NCI-H2081 treated with DMSO at 0.1 percent for 48 hours (cell line): ENCODE measurements at regions not wholly inside any gene's neighbourhood (a gene's known extent, or its start where the extent isn't known, plus 50 kb on each side); places are given as distances from the start of the nearest gene placed in this dataset.

Experiments used
- DNase-seq: peaks from one replicate; lab custom pipeline; 2025; lab: John Stamatoyannopoulos, UW

DNA sequence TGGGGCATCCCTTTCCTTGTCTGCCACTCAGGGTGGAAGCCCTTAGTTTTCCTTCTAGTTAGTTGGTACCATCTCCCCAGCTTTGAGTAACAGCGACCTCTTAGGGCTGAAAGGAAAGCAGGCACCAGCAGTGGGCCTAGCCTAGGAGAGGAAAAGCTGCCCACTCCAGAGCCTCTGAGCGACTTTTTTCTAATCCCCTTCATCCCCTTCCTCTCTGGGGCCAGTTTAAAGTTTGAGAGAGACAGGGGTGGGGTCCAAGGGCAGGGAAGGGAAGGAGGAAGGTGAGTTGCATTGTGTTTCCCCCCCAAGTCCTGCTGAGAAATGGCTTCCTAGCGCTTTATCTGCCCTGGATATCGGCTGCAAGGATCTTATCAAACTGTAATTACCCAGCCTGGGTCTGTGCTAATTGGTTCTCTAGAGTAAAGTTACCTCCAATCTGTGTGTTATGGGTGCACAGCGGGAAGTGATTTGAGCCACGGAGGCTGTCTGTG is 573.9 kb upstream of the CADM1 start:
- DNase-seq: no peak

DNA sequence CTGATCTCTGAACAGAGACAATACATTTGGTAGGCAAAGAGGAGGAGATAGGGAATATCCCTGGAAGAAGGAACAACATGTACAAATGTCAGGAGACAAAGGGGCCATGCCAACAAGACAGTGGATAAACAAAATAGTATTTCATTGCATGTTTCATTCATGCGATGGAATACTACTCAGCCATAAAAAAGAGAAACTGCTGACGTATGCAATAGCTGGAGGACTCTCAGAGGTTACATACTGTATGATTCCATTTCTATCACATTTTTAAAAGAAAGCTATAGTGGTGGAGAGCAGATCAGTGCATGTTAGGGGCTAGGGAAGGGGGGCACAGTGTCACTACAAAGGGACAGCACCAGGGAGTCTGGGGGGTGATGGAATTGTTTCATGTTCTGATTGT is 572.9 kb upstream of the CADM1 start:
- no peak for DNase-seq

- DNase-seq: no peak
Measured at GRCh38 chr11:116073854-116074837, 569.9 kb upstream of the CADM1 start.

- DNase-seq: no peak
Measured at GRCh38 chr11:116072601-116073410, 568.6 kb upstream of the CADM1 start.

- no peak for DNase-seq
Measured at GRCh38 chr11:116072133-116072532, 567.9 kb upstream of the CADM1 start.

DNA sequence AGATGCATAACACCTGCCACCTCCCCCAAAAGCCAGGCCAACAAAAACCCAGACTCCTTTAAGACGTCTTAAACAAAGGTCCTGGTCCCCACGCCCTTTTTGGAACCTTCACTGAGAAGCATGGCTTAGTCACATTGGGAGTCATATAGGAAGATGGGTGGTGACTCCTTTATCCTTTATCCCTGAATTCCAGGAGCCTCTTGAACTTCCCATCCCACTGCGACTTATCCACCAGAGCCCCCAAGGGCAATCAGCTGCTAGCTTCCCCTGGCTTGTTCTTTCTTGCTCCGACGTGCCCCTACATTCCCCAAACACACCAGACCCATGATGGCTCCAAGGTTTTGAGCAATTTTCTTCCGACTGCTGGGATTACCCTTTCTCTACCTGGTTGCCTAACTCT is 567.0 kb upstream of the CADM1 start:
- DNase-seq: no peak

DNA sequence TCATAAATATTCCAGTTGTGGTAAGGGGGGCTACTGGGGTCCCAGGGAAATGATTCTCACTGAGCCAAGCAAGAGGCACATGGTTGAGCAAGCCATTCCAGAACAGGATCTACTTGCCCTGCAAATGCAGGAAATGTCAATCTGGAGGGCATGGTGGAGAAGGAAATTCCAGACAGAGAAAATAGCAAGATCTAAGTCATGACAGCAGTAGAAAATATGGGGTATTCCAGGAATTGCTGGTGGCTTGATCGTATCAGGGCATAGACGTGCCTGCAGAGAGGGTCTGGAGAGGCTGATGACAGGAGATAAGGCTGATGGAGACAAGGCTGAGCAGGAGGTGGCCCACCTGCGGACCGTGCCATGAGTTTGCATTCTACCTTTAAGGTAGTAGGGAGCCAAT is 566.3 kb upstream of the CADM1 start:
- DNase-seq: no peak

- DNase-seq: no peak
Measured at GRCh38 chr11:116066777-116067176, 562.6 kb upstream of the CADM1 start.

DNA sequence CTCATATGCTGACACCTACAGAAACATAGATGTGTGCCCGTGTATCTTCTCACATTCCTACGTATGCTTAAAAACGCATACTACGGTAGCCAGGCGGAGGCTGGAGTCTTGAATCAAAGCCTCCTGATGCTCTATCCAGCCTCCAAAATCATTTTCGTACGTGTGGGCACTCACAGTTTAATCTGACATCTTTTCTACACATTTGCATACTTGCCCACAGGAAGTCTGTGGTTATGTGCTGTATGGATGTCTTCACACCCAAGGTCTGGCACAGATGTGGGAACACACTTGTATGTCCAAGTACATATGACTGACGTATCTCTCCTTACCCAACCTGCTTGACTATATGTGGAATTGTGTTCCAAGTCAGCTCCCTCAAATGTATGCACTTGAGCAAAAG is 561.8 kb upstream of the CADM1 start:
- no peak for DNase-seq

- no peak for DNase-seq
Measured at GRCh38 chr11:116065191-116065895, 561.1 kb upstream of the CADM1 start.

- peak; percentile 89 for DNase-seq
Measured at GRCh38 chr11:116062490-116063171, 558.4 kb upstream of the CADM1 start.

GRCh38 chr11:116062129-116062489 is 557.9 kb upstream of the CADM1 start:
- DNase-seq: no peak

DNA sequence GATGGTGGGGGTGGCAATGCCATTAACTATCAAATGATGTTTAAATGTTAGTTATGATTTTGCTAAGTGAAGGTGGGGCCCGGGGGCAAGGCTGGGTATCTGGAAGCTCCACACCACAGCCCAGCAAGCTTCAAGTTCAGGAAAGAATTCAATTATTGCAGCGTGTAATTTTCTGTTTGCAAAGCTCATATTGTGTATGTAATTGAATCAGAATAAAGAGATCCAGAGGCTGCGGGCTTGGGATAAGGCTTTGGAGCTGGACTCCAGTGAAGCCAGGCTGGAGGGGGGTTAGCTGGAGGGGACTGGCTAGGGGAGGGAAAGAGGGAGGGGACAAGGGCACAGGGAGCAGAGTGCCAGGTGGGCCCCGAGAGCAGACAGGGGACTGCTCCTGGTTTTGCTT is 557.1 kb upstream of the CADM1 start:
- no peak for DNase-seq

DNA sequence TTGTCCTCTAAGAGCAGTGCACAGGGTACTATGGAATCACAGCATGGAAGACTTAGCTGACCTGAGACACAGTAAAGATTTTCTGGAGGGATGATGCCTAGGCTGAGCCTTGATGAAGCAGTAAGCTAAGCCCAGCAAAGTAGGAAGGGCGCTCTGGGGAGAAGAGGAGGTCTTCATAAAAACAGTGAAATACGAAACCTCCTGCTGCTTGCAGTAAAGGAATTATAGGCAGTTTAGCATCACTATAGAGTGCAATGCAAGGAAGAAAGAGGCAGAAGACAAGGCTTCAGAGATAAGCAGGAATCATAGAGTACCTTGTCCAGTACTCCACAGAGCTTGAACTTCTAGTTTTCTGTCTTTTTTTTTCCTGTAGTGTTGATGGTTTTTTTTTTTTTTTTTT is 555.7 kb upstream of the CADM1 start:
- no peak for DNase-seq

DNA sequence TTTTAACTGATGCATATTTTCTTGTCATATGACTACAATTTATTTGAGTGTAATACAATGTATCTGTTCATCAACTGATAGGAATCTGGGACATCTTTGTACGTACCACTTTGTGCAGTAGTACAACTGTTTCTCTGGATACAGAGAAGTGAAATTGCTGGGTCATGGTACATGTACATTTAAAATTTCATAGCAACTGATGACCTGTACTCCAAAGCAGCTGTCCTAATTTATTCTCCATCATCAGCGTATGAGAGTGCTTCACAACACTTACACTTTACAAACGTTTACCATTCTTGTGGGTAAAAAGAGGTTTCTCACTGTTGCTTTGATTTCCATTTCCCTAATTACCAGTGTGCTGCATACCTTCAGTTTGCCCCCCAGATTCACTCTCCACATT is 552.8 kb upstream of the CADM1 start:
- no peak for DNase-seq

- no peak for DNase-seq
Measured at GRCh38 chr11:116055064-116055463, 550.8 kb upstream of the CADM1 start.

GRCh38 chr11:116053548-116053919 is 549.3 kb upstream of the CADM1 start:
- DNase-seq: no peak

DNA sequence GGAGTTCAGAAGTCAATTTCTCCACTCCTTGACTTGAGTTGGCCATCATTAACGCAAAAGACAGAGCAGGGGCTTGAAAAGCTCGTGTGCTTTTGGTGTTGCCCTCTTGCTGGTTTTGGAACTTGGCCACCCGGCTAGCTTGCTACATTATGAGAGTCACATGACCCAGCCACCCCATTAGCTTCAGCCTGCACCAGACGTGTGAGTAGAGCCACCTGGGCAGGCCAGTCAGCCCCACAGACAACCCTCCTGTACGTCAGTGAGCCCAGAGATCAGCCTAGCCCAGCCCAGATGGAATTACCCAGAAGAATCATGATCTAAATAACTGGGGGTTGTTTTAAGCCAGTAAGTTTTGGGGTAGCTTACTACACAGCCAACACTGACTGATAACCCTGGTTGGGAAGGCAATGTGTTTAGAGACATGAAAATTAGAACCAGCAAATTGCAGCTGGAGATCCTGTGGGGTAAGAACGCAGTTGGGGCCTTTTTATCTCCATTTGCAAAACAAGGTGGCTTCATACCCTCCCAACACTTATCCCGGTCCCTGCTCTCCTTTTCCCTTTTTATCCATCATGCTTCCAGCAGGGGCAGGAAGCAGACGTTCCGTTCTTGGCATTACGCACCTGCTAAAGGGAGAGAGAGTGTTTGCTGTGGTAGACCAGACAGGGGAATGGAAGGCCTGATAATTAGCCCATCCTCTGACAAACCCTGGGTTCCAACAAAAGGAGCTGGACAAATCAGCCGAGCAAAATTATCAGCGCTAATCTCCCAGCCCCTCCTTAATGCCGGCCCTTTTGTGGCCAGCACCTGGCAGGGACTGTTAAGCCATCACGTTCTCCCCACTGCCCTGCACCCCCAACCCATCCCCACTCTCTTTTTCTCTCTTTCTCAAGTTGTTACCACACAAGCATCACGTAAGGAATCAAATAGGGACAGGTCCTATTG is 548.7 kb upstream of the CADM1 start:
- peak; percentile 63 for DNase-seq

GRCh38 chr11:116051494-116051893 is 547.3 kb upstream of the CADM1 start:
- DNase-seq: no peak

DNA sequence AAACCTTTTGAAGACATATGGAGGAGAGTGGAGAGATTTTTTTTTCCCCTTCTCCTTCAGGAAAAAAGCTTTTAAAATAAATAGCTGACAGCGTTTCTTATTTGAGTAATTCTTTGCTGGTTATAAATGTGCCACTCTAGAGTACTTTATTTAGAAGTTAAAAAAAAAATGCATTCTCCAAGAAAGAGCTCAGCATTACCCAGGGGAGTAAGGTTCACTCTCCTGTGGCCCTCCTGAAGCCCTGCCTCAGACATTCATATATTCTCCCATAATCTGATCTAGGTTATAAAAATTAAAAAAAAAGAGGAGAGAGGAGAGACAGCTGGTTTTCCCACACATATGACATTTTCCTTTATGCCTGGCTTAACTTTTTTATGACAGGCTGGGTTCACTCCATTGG is 545.2 kb upstream of the CADM1 start:
- no peak for DNase-seq

DNA sequence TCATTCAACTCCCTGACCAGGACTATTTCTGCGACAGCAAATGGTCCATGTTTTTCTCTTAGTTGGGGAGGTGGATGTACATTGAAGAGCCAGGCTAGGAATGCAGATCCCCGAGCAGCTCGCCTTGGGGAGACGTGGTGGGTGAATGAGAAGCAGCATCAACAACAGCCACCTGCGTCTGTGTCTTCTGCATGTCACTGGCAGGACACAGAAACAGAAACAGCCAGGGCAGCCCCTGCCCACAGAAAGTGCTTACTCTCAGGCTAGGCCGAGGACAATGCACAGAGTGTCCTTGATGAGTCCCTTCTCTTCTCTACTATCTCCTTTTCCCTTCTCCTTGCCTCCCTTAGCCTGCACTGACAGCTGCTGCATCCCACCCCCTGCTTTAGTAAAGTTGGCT is 541.9 kb upstream of the CADM1 start:
- DNase-seq: no peak
